HT1080 (cell line): ENCODE measurements at regions not wholly inside any gene's neighbourhood (a gene's known extent, or its start where the extent isn't known, plus 50 kb on each side); places are given as distances from the start of the nearest gene placed in this dataset.
"Not testable (repeated sequence)": the region's sequence is repeated elsewhere in the genome, so short reads cannot be mapped to it uniquely, and the experiment has no call there.

Experiments
- DNase-seq: peaks from one replicate; pipeline ENCODE4 v3.0.0-alpha.2; 2015; ENCODE audit warnings: low read depth

DNA sequence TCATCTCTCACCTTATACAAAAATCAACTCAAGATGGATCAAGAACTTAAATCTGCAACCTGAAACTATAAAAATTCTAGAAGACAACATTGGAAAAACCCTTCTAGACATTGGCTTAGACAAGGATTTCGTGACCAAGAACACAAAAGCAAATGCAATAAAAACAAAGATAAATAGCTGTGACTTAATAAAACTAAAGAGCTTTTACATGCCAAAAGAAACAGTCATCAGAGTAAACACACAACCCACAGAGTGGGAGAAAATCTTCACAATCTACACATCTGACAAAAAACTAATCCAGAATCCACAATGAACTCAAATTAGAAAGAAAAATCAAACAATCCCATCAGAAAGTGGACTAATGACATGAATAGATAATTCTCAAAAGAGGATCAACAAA, 532.4 kb downstream of the KIF20B start:
- peak; percentile 6 for DNase-seq

DNA sequence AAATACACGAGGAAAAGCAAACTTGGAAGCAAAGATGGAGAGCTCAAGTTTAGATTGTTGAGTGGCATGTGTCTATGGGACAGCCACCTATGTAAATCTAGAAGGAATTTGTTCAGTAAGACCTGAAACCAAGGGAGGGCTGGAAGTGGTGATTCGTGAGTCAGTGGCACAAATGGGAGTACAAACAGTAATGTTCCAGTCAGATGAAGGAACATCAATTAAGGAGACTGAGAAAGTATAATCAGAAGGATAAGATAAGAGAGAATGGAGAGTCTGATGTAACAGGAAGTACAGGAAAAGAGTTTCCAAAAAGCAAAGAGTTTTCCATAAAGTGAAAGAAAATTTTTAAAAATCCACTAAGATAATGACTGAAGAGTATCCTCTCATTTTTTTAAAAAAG, 544.2 kb downstream of the KIF20B start:
- DNase-seq: peak; percentile 5

GRCh38 chr10:90250784-90251183, 549.4 kb downstream of the KIF20B start:
- DNase-seq: not testable (repeated sequence)

- DNase-seq: no peak
Observed at GRCh38 chr10:90269699-90270098, 568.3 kb downstream of the KIF20B start.

DNA sequence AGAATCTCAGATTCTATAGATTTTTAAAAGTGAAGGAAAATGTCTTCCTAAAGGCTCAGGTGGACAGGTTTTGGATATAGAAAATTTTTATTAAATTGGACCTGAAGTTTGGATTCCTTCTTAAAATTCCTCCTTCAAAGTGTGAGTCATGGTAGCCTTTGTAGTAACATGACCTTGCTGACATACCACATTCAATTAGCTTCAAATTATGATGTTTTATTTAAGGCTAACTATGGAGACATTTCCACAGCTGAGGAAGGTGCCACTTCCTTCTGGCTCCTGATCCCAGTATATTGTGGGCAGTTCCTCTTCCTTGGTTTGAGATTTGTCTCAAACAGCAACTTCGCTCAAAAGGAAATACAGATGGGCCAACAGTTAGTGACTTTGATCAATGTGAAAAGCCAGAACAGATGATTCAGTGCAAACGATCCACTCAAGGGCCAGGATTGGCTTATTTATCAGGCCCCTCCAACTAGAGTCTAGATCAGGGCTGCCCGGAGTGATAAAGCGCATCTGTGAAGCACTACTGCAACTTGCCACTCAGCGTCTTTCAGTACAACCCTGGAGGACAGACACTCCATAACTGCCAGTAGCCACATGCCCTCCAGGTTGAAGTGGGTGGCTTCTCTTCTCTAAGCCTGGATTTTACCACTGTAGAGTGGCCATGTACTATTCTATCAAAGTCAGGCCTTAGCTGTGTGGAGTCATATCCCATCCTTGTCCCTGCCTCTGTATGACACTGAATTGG, 573.5 kb downstream of the KIF20B start:
- peak; percentile 5 for DNase-seq

DNA sequence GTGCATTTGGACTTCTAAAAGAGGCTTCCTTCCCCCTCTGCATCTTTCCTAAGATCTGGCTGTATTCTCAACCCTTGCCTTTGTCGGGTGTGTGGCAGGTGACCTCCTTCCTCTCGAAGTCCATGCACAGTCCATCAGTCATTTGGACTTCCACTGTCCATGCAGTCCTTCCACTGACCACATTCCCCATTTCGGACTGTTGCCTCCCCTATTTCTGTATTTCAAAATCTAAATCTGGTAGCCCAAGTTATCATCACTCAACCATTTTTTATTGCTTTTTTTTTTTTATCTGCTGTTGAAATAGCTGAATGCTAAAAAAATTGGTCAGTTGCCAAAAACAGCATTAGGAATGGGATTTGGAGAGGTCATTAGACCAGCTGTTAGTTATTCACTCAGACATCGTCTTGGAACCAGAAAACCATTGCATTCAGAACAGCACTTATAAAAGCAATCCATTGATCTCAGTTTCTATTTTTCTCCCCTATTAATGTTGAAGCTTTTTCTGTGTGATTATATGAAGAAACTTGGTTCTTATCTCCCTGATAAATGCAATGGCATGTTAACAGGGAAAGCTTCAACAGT, 575.6 kb downstream of the KIF20B start:
- DNase-seq: no peak

DNA sequence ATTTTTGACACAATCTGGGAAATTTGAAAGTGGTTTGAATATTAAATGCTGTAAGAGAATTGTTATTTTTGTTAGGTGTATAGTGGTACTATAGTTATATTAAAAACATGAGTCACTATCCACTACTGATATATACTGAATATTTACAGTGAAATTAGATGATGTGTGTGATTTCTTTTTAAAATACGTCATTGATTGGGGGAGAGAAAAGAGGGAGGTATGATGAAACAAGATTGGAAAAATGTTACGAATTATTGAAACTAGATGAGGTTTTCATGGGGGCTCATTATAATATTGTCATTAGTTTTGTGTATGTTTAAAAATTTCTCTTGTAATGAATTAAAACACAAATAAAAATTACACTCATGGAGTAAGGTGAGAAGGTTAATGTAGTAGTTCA, 571.4 kb downstream of the HTR7 start:
- no peak for DNase-seq

DNA sequence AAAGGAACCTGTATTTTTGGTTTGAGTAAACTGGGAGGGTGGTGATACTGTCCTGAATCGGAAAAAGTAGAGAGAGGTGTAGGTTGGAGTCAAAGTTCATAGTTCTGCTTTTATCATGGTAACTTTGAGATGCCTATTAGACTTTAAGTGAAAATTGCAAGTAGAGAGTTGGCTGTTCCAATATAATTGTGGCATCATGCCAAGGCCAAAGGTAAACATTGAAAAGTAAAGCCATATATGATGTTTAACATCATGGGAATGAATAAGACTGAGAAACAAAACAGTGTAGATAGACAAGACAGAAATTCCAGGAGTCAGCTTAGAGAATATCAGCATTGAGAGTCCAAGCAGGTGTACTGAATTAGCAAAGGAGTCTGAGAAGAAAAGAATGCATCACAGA, 570.9 kb downstream of the HTR7 start:
- DNase-seq: no peak

DNA sequence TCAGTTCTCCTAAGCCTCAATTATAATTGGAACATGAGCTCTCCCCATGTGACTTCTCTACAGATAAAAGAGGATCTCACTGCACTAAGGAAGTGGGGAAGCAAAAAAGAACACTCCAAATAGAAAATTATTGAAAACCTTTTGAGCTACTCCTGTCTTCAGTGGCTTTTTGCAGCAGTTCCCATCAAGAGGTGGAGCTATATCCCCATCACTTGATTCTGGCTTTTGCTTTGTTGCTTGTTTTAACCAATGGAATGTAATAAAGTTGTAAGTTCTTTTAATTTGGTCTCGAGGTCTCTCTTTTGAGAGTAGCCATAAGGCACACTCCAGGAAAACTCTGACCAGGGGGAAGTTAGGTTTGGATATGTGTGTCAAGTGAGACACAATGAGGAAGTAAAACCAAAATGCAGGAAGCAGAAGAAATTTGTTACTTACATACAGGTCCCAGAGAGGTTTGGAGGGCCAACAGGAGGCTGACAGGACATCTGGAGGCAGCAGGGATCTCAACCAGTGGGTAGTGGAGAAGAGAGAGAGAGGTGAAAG, 569.4 kb downstream of the HTR7 start:
- peak; percentile 44 for DNase-seq

DNA sequence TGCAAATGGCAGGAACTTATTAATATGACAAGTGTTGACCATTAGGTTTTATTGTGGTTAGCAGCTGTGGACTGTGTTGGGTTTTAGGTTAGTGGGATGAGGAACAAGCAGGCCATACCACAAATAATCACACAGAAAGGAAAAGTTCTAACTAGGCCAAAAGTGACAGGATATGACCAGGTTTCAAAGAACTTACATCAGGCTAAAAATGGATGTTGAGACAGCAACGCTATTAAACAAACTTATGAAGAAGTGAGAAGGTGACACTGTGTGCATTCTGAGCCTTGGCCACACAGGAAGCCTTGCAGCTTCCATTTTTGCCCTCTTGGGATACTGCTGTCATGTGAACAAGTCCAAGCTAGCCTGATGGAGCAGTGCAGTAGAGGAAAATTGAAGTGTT, 568.8 kb downstream of the HTR7 start:
- DNase-seq: peak; percentile 70

DNA sequence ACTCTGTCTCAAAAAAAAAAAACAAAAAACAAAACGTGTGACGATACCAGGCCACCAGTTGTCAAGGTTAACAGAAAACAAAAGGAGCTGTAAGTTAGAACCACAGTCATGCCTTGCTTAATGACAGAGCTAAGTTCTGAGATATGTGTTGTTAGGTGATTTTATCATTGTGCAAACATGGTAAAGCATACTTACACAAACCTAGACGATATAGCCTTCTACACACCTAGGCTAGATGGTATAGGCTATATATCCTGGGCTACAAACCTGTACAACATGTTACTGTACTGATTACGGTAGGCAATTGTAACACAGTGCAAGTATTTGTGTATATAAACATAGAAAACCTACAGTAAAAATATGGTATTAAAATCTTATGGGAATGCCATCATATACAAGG, 564.2 kb downstream of the HTR7 start:
- no peak for DNase-seq

GRCh38 chr10:90294821-90295540, 562.9 kb downstream of the HTR7 start:
- DNase-seq: not testable (repeated sequence)

- DNase-seq: not testable (repeated sequence)
Observed at GRCh38 chr10:90302031-90302430, 555.8 kb downstream of the HTR7 start.

GRCh38 chr10:90302758-90303481, 554.9 kb downstream of the HTR7 start:
- DNase-seq: no peak

DNA sequence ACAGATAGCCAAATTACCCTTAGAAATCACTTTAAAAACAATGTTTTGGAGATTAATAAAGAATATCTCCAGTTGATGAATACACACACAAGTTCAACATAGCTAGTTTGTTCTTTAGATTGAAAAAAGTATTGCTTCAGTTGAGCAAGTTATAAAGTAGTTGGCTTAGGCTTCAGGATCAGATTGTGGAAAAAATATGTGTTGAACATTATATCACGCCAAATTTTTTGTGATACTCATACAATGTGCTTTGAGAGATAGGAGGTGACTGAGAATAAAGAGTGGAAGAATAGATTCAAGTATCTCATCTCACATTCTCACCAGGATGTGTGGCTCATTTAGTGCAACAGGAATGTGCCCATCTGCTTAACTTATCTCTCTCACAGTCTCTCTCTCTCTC, 553.3 kb downstream of the HTR7 start:
- DNase-seq: no peak

GRCh38 chr10:90306187-90306586, 551.7 kb downstream of the HTR7 start:
- DNase-seq: peak; percentile 79

DNA sequence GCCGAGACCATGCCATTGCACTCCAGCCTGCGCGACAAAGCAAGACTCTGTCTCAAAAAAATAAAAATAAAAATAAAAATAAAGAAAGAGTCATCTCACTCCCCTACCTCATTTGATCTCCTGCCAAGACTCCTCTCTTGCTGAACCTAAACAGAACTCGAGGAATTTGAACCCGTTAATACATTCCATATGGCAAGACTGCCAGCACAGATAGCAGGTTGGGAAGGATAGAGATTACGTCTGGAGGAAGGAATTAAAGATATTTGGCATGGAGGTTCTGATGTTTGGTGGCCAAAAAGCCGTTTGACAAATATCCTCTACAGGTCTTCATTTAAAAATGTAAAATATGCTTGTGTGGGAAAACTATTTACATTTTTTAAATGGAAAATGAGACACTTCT, 549.6 kb downstream of the HTR7 start:
- DNase-seq: no peak

GRCh38 chr10:90313576-90314325, 544.1 kb downstream of the HTR7 start:
- no peak for DNase-seq

GRCh38 chr10:90314718-90315117, 543.1 kb downstream of the HTR7 start:
- DNase-seq: no peak

GRCh38 chr10:90317172-90317571, 540.7 kb downstream of the HTR7 start:
- no peak for DNase-seq

- peak; percentile 12 for DNase-seq
Observed at GRCh38 chr10:90318659-90319058, 539.2 kb downstream of the HTR7 start.
